C4-2B (cell line): ENCODE measurements at regions not wholly inside any gene's neighbourhood (a gene's known extent, or its start where the extent isn't known, plus 50 kb on each side); places are given as distances from the start of the nearest gene placed in this dataset.

Source experiments
- H3K27ac ChIP-seq: fragments of 450-650 bp; 2 replicates; pipeline ENCODE4 v1.5.1; 2017
- CTCF ChIP-seq: fragments of 450-650 bp; conservative IDR thresholded peaks from 2 replicates; pipeline ENCODE4 v1.5.1; 2017; ENCODE audit warnings: mild to moderate bottlenecking
- ZFX ChIP-seq: fragments of 450-650 bp; IDR thresholded peaks from 2 replicates; pipeline ENCODE4 v1.6.1; 2017

GRCh38 chr21:23438081-23438480 is 2169.2 kb downstream of the MRPL39 start:
- no peak overlapping the region for H3K27ac ChIP-seq
- TF ChIP-seq ZFX (no peak), CTCF (no peak)

- no peak overlapping the region for H3K27ac ChIP-seq
- TF ChIP-seq CTCF (no peak), ZFX (no peak)
Observed at GRCh38 chr21:23402929-23403520, 2204.3 kb downstream of the MRPL39 start.

- TF ChIP-seq CTCF: peak; percentile 70
- TF ChIP-seq ZFX: no peak
- no peak overlapping the region for H3K27ac ChIP-seq
Observed at GRCh38 chr21:23401278-23401677, 2206.0 kb downstream of the MRPL39 start.

- no peak overlapping the region for H3K27ac ChIP-seq
- TF ChIP-seq ZFX (no peak), CTCF (no peak)
Observed at GRCh38 chr21:23398726-23399125, 2208.6 kb downstream of the MRPL39 start.

- TF ChIP-seq ZFX (no peak), CTCF (peak; percentile 56)
- H3K27ac ChIP-seq: no peak overlapping the region
Observed at GRCh38 chr21:23394458-23394857, 2212.8 kb downstream of the MRPL39 start.

- TF ChIP-seq ZFX (no peak), CTCF (no peak)
- H3K27ac ChIP-seq: no peak overlapping the region
Observed at GRCh38 chr21:23384679-23385078, 2222.6 kb downstream of the MRPL39 start.

- TF ChIP-seq CTCF (no peak), ZFX (no peak)
- H3K27ac ChIP-seq: no peak overlapping the region
Observed at GRCh38 chr21:23374155-23374554, 2233.1 kb downstream of the MRPL39 start.
